HL-60 (cell line): ENCODE measurements at regions not wholly inside any gene's neighbourhood (a gene's known extent, or its start where the extent isn't known, plus 50 kb on each side); places are given as distances from the start of the nearest gene placed in this dataset.

Experiments
- POLR2AphosphoS5 ChIP-seq: IDR thresholded peaks from 2 replicates; pipeline ENCODE4 v1.6.1; 2012; ENCODE audit warnings: low read depth
- TF ChIP-seq, protein P1 (sequence below): IDR thresholded peaks from one replicate; pipeline ENCODE4 v1.5.1; 2011; ENCODE audit warnings: low read length, control low read depth, inconsistent platforms; ENCODE audit not compliant: insufficient read depth

DNA sequence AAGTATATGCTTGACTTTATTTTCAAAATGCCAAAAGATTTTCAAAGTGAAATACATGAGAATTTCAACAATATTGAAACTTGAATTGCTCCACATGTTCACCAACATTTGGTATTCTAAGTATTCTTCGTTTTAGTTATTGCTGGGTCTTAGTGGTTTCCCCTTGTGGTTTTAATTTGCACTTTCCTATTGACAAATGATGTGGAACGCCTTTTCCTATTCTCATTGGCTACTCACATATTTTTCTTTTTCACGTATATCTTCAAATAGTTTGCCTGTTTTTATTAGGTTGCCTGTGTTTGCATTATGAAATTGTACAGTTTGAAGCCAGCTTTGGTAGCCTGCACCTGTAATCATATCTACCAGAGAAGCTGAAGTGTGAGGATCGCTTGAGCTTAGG, 405.7 kb upstream of the IRX2 start:
- TF ChIP-seq, protein P1, sequence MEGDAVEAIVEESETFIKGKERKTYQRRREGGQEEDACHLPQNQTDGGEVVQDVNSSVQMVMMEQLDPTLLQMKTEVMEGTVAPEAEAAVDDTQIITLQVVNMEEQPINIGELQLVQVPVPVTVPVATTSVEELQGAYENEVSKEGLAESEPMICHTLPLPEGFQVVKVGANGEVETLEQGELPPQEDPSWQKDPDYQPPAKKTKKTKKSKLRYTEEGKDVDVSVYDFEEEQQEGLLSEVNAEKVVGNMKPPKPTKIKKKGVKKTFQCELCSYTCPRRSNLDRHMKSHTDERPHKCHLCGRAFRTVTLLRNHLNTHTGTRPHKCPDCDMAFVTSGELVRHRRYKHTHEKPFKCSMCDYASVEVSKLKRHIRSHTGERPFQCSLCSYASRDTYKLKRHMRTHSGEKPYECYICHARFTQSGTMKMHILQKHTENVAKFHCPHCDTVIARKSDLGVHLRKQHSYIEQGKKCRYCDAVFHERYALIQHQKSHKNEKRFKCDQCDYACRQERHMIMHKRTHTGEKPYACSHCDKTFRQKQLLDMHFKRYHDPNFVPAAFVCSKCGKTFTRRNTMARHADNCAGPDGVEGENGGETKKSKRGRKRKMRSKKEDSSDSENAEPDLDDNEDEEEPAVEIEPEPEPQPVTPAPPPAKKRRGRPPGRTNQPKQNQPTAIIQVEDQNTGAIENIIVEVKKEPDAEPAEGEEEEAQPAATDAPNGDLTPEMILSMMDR = no peak
- TF ChIP-seq POLR2AphosphoS5 = no peak
